DMS153 treated with DMSO at 0.1 percent for 48 hours (cell line): ENCODE measurements at regions not wholly inside any gene's neighbourhood (a gene's known extent, or its start where the extent isn't known, plus 50 kb on each side); places are given as distances from the start of the nearest gene placed in this dataset.

Source experiments
- DNase-seq: peaks from one replicate; lab custom pipeline; 2025; ENCODE audit not compliant: unreplicated experiment; lab: John Stamatoyannopoulos, UW

DNA sequence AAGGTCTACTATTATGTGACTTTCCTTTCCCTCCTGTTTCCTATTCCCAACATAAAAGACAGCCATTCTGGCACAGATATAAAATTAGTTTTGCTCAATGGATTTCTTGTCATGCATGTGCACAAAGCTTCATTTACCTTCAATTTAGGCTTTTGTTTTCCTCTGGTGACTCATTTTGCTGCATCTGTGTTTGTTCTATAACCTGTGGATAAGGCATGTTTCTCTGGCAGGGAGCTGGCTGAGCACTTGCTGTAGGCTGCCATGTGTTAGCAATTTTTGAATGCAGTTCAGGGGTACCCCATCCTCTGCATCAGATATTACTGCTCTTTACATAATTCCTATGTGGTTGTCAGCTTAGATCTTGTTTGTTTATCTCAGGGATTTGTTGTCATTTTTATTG lies 202.8 kb upstream of the GRID2 start:
- DNase-seq: no peak

DNA sequence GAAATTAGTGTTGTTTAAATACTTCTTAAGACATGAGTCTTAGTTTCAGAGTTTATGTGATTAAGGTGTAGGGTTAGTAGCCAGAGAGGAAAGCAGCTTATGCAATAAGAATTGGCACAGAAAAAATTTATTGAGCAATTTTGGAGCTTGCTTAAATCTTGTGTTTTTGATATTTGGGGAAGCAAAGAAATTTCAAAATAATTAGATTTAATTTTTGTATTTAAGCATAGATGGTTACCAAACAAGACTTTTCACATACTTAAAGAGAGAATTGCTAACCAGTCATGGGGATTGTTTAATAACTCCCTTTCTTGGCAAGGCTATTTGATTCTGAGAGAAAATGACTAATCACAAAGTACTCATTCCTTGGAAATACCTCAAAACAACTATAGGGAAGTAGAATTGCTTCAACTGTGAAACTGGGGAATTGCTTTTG lies 202.0 kb upstream of the GRID2 start:
- no peak for DNase-seq

DNA sequence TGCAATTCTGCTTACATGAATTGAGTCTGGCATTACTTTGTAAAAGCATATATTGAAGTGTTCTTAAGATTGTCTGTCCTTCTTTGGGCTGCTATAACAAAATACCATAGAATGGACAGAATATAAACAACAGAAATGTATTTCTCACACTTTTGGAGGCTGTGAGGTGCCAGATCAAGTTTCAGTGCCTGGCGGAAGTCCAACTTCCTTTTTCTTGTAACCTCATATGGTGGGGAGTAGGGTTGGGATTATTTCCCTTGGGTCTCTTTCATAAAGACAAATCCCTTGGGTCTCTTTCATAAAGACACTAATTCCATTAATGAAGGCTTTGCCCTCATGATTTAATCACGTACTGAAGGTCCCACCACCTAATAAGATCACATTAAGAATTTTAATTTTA lies 199.3 kb upstream of the GRID2 start:
- no peak for DNase-seq

DNA sequence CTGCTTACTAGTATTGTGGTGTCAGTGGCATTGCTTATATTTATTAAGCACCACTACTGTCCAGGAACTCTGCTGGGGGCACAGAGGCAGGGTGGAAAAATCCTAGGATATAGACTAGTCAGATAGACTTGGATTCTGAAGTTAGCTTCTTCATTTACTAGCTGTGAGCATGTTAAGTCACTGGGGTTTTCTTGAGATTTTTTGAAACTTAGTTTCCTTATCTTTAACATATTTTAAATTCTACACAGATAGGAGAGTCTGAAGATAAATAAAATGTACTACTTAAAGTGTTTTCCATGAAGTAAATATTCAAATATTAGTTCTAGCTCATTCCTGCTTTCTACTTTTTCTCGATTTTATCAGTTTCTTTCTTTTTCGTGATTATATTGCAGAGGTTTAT lies 196.9 kb upstream of the GRID2 start:
- no peak for DNase-seq

DNA sequence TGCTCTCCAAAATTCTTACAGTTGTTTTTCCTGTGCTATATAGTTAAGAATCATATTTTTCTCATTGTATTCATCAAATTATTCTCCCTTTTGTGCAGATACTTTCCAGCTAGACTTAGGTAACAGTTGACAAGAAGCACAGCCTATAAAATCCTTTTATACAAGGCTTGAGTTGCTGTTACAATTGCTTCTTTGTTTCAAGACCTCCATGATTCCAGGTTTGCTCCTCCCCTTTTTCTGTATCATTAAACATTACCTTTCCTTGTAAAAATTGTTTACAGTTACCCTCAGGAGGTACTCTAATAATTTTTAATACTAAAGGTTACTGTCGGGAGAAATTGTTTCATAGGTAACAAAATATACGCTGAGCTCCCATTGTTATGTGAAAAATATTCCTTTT lies 192.3 kb upstream of the GRID2 start:
- no peak for DNase-seq

DNA sequence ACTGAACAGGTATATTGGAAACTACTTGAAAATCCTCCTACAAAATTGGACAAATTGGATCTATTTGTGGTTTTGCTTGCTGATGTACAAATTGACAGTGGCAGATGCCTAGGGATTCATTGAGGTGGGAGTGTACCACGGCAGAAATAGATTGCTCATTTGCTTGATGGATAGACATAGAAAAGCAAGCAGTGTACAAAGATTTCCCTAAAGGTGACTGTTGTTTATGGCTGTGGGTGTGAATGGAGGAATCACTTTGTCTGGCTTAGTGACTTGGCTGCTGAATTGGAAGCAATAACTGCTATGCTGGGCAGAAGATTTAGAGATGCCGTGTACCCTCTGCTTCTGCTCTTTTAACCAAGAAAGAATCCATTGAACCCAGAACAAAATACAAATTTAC lies 191.0 kb upstream of the GRID2 start:
- DNase-seq: no peak

DNA sequence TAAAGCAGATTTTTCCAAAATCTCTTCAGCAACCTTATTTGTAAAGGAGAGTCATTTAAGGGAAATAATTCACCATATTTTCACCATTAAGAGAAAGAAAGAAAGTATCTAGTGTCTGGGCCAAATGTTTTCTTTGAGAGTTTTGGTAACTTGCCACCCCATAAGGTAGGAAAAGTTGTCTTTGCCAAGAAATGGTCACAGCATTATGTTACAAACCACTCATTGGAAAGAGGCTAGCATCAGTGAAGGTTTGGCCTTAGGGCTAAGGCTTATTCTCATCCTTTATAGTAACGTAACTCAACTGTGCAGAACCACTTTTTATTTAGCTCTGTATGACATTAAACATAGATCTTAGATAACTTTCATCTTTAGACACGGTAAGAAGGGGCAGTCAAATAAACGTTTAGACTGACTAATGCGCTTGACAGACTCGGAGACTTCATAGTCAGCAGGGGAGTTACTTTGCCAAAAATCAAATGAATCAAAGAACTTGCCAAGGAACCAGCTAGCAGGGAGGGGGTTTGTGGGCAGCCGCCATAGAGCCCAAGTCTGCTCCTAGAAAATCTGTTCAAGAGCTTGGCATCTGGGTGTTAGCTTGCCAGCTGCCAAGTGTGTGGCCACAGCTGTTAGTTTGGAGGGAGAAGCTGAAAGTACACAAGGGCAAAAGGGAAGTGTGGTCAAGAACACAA lies 182.8 kb upstream of the GRID2 start:
- no peak for DNase-seq

DNA sequence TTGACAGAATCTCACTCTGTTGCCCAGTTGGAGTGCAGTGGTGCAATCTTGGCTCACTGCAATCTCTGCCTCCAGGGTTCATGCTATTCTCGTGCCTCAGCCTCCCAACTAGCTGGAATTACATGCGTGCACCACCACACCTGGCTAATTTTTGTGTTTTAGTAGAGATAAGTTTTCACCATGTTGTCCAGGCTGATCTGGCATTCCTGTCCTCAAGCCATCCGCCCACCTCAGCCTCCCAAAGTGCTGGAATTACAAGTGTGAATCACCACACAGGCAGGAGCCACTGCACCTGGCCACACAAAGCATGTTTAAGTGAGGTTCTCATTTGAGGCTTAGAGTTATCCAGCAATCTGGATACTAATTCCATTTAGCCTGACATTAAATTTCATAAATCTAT lies 180.9 kb upstream of the GRID2 start:
- no peak for DNase-seq

DNA sequence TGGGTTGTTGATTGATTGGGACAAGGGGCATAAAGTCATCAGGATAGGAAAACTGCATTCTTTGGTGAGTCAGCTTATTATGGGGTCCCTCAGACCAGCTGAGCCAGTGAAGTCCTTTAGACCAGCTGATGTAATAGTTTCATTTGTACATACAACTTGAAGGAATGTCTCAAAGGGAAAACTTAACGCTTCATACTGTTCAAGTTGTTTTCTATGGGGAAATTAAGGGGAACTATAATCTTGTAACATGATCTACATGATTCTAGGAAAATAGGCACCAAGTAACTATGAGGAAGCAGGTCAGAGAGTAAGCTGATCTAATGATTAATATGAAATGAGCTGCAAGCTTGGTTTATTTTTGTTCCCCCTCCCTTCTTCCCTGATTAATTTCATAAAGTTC lies 175.1 kb upstream of the GRID2 start:
- DNase-seq: no peak

DNA sequence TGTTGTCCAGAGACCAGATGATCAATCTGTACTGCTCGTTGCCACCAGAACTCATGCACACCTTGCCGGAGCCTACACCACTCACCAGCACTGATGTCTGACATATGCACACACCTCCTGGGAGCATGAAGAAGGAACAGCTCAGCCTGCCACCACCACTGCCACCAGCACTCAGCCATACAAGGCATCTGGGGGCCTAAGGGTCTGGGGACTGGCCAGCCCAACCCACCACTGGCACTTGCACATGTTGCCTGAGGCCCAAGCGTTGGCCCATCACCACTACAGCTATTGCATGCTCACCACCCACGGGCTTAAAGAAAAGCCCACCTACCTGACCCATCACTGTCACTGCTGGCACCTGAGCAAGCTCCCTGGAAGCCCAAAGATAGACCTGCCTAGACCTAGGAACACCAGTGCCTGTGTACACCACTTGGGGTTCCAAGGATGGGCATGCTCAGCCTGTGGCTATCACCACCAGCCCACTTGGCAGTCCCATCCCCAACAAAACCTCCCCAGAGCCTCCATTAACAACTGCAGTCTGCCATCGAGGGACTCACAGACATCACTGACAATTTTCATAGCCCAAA lies 174.3 kb upstream of the GRID2 start:
- no peak for DNase-seq

DNA sequence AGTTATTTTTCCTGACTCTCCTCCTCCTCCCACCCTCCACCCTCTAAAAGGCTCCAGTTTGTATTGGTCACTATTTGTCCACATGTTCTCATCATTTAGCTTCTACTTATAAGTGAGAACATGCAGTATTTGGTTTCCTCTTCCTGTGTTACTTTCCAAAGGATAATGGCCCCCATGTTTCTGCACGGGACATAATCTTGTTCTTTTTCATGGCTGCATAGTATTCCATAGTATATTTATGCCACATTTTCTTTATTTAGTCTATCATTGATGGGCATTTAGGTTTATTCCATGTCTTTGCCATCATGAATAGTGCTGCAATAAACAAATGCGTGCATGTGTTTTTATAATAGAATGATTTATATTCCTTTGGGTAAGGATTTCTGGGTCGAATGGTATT lies 167.3 kb upstream of the GRID2 start:
- no peak for DNase-seq

DNA sequence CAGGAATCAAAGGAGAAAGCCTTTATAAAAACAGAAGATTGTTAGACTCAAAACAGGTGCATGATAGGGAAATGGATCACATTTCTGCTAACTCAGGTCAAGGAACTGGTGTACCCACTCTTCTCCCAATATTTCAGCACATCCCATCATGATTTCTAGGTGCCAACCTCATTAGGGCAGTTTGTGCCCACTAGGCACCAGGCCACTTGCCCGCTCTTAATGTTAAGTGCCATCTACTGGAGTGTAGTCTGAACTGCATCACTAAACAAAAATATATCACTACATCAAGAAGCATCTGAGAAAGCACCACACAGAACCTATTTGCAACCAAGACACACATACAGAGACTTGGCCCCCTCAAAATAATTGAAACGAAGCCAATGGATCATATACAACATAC lies 140.4 kb upstream of the GRID2 start:
- DNase-seq: no peak

DNA sequence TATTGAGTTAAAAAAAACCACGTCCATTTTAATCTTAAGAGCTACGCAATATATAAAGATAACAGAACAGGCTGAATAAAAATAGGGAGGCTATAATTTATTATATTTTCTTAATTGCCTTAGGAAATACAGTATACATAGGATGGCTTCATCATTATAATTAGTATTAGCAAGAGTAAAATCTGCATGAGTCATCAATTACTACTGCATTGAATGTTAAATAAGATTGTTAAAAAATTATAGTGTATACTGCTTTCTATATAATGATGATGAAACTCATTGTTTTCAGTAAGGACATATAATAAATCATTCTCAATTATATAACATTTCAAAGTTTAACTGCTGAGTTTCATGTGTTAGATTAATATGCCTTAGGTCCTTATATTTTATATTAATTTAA lies 133.4 kb upstream of the GRID2 start:
- no peak for DNase-seq

DNA sequence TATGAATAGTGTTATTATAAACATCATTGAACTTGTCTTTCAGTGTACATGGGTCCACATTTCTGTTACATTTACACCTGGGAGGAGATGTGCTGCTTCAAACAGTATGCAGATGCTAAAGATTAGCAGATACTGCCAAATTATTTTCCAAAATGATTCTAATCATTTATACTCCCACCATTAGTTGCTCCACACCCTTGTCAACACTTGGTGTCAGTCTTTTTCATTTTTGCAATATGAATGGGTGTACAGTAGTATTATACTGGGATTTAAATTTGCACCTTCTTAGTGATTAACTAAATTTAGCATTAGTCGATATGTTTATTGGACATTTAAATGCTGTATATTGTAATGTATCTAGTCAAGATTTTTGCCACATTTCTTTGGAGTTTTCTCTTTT lies 131.6 kb upstream of the GRID2 start:
- no peak for DNase-seq

DNA sequence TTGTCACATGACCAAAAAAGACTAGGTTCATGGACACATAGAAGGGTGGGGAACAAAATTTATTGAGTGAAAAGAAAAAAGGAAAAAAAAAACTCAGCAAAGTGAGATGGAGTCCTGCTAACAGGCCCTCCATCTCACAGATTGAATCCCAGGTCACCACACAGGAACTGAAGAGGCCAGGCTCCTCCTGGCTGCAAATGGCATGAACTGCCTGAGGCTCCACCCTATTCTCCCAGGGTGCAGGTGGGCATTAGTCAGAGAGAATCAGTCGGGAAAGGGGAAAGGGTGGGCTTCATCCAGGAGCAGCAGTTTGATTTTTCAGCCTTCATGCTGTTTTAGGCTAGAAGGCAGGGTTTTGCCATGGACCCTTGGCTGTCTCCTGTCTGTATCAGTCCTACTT lies 128.5 kb upstream of the GRID2 start:
- DNase-seq: no peak

DNA sequence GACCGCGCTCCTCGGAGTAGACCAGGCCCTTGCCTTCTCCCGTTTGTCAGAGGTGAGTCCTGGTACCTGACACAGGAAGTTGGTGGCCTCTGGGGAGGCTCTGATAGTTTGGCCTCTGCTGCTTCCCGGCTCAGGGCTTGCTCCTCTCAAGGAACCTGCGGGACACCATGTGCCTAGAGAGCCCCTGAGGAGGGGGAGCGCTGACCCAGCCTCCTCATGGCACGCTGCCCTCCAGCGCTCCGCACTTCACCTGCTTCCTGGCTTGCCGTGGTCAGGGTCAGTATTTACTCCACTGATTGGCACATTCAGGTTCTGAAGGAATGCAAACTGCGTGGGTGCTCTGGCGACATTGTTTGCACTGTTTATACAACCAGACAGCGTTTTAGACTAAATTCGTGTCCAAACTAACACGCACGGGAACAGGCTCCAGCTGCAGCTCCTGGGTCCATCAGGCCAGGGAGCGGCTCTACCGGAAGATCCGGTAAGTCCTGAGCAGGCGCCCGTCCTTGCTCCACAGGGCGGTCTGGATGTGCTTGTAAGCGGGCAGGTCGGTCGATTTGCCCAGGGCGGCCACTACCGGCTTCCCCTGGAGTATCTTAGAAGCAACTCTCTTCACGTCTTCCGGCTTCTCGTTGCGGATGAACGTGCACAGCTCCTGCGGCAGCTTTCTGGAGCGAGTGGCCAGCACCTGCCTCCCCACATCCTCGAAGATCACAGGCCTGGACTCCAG lies 121.6 kb upstream of the GRID2 start:
- no peak for DNase-seq

DNA sequence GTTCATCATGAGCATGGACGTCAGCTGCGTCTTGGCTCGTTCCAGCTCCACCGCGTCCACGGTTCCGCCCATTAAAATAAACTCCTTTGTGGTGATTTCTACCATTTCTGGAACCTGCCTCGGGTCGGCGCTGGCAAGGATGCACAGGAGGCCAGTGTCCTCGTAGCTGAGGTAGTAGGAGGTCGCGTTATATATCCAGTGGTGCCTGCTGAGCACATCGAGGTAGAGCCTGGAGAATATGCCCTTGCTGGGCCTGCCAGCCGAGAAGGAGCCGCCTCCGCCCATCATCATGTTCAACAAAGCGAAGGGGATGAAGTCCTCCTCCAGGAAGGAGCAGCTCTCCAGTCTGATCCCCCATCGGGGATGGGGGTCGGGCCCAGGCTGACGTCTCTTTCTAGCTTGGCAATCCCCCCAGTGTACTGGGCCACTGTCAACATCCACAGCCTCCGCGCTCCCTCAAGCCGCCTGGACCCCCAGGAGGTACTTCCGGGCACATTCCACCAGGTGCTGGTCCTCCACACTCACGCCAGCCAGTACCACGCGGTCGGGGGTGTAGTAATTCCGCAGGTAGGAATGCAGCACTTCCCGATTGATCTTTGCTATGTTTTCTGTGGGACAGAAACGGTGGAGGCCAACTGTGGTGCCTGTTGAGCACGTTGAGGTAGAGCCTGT lies 120.9 kb upstream of the GRID2 start:
- no peak for DNase-seq

DNA sequence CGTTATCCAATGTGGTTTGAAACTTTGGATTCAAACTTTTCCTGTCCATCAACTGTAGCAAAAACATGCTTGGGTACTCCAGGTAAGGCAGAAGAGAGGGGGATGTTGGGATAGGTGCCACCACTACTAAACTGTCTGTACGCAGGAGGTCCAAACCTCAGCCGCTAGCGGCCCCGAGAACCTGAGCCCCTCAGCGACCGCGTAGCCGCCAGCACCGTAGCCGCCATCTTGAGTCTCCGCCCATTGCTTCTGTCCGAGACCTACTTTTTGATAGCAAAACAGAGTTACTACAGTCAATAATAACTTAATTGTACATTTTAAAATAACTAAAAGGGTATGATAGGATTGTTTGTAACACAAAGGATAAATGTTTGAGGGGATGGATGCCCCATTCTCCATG lies 119.9 kb upstream of the GRID2 start:
- no peak for DNase-seq

DNA sequence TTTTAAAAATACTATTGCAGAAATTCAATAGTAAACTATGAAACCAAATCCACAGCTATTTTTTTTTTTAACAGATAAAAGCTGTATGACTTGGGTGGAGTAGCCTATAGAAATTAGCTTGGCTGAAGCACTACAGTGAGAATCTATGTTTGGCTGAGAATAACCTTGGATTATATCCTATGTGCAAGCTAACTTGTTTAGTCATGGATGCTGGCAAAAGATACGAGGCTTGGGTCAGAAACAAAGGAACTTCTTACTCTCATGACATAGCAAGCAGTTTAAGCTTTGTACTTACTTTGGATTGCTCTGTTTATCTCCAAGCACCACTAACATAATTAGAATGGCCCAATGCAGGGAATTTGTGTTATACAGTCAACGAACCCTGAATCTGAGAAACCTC lies 119.2 kb upstream of the GRID2 start:
- no peak for DNase-seq

DNA sequence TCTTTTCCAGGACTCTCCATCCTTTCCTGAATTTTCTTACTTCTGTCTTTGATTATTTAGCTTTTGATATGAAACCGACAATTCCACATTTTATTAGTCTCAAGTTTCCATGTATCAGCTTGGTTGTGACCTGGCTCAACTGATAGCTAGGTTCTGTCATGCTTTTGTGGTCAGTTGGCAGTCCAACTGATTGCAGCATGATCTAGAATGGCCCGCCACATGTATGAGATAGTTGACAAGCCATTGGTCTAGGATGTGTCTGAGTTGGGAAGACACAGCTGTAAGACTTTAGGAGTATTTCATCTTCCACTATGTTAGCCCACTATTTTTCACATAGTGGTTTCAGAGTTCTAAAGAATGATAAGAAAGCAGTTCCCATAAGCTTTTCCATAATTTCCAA lies 117.5 kb upstream of the GRID2 start:
- DNase-seq: no peak

DNA sequence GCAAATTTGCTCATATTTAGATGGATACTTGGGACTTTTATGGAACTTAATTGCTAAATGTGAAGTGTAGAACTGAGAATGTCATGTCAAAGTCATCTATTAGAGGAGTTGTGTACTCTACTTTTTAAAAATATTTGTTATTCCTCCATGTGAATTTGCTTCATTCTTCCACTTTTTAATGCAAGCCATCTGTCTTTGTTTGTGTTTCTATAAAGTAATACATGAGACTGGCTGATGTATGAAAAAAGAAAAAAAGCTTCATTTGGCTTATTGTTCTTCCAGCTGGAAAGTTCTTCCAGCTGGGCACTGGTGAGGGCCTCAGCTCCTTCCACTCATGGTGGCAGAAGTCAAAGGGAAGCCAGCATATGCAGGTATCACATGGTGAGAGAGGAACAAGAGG lies 114.6 kb upstream of the GRID2 start:
- DNase-seq: no peak

DNA sequence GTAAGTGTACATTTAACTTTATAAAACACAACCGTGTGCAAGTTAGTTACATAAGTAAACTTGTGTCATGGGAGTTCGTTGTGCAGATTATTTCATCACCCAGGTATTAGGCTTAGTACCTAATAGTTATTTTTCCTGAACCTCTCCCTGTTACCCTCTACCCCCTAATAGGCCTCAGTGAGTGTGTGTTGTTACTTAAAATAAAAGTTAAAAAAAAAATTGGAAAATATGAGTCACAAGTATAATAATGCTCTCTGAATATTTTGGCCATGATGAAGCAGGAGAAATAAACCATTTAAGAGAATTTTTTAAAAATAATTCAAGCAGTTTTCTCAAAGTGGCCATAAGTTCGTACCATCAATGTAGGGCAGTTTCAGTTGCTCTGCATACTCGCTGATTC lies 105.1 kb upstream of the GRID2 start:
- DNase-seq: no peak
